HG02885 (cell line): ENCODE measurements at regions not wholly inside any gene's neighbourhood (a gene's known extent, or its start where the extent isn't known, plus 50 kb on each side); places are given as distances from the start of the nearest gene placed in this dataset.

Experiments used
- ATAC-seq: cut with Tn5 transposase; IDR thresholded peaks from one replicate; pipeline ENCODE4 v1.9.1; 2021; ENCODE audit warnings: mild to moderate bottlenecking; ENCODE audit not compliant: unreplicated experiment, poor library complexity

GRCh38 chr1:212520746-212521145 lies 87.8 kb upstream of the ATF3 start:
- no peak for ATAC-seq

GRCh38 chr1:212525479-212526110 lies 83.0 kb upstream of the ATF3 start:
- ATAC-seq: no peak

GRCh38 chr1:212526111-212526491 lies 82.5 kb upstream of the ATF3 start:
- ATAC-seq: no peak

- ATAC-seq: no peak
Observed at GRCh38 chr1:212528501-212528900, 80.1 kb upstream of the ATF3 start.

GRCh38 chr1:212529211-212529741 lies 79.3 kb upstream of the ATF3 start:
- ATAC-seq: no peak

GRCh38 chr1:212531267-212531666 lies 77.3 kb upstream of the ATF3 start:
- ATAC-seq: no peak

GRCh38 chr1:212531796-212532195 lies 76.8 kb upstream of the ATF3 start:
- ATAC-seq: no peak

- no peak for ATAC-seq
Observed at GRCh38 chr1:212532469-212533147, 76.0 kb upstream of the ATF3 start.

- no peak for ATAC-seq
Observed at GRCh38 chr1:212533148-212533517, 75.4 kb upstream of the ATF3 start.

GRCh38 chr1:212536586-212536985 lies 72.0 kb upstream of the ATF3 start:
- no peak for ATAC-seq

- ATAC-seq: no peak
Observed at GRCh38 chr1:212537610-212538009, 71.0 kb upstream of the ATF3 start.

- no peak for ATAC-seq
Observed at GRCh38 chr1:212539737-212540430, 68.7 kb upstream of the ATF3 start.

- ATAC-seq: no peak
Observed at GRCh38 chr1:212542761-212543187, 65.8 kb upstream of the ATF3 start.

GRCh38 chr1:212544110-212544509 lies 64.5 kb upstream of the ATF3 start:
- no peak for ATAC-seq

- no peak for ATAC-seq
Observed at GRCh38 chr1:212545941-212546635, 62.5 kb upstream of the ATF3 start.

- no peak for ATAC-seq
Observed at GRCh38 chr1:212549503-212550017, 59.0 kb upstream of the ATF3 start.

GRCh38 chr1:212551929-212552328 lies 56.6 kb upstream of the ATF3 start:
- no peak for ATAC-seq

- ATAC-seq: no peak
Observed at GRCh38 chr1:212553676-212554075, 54.9 kb upstream of the ATF3 start.

- ATAC-seq: no peak
Observed at GRCh38 chr1:212554401-212554800, 54.2 kb upstream of the ATF3 start.

- no peak for ATAC-seq
Observed at GRCh38 chr1:212555426-212555825, 53.1 kb upstream of the ATF3 start.
